ENCODE measurements at regions not wholly inside any gene's neighbourhood (a gene's known extent, or its start where the extent isn't known, plus 50 kb on each side); places are given as distances from the start of the nearest gene placed in this dataset.

DNA sequence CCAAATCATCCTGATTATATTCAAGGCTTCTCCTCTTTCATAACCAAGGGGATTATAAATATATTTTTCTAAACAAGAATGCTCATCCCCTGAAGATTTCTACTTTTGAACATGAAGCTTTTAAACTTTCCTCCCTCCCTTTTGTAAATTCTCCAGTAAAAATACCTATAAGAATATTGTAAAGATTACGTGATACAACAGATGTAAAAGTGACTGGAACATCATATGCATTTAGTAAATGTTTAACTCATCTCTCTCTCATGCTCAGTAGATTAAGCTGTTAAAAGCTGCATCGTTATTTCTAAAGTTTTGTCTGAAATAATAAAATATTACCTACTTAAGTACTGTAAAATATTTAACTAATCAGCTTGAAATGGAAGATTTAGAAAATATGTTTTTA lies 281.1 kb downstream of the SPRY2 start:
- TF ChIP-seq EZH2phosphoT487 (conservative IDR thresholded peaks at IDR 0.05; ENCODE audit: low read length) (no peak), CTCF (IDR thresholded peaks at IDR 0.05; ENCODE audit: insufficient read depth, low read length, poor library complexity, severe bottlenecking) (no peak)

Data from SU-DHL-6 (cell line).